Adrenal gland (tissue), 9 donors: ENCODE measurements at regions not wholly inside any gene's neighbourhood (a gene's known extent, or its start where the extent isn't known, plus 50 kb on each side); places are given as distances from the start of the nearest gene placed in this dataset.
"Not testable (repeated sequence)": the region's sequence is repeated elsewhere in the genome, so short reads cannot be mapped to it uniquely, and the experiment has no call there.

Source experiments
- DNase-seq, 7 donors: peaks; one replicate each; pipeline ENCODE4 v3.0.0-alpha.2; 2019 to 2020
- H3K27ac ChIP-seq, 5 donors: fragments of 200-600 bp; sonication (generic) in 4 of 5; 1 replicate in 3 of 5; 2 replicates in 2 of 5; pipeline versions ENCODE4 v1.5.1 to v1.8.0; 2016 to 2020; ENCODE audit warnings: mild to moderate bottlenecking in 1 of 5
- H3K27me3 ChIP-seq: fragments of 200-600 bp; 2 replicates; pipeline ENCODE4 v1.8.0; 2021
- H3K36me3 ChIP-seq, 2 donors: fragments of 200-600 bp; replicated peaks in 1 of 2; 1 replicate in 1 of 2; 2 replicates in 1 of 2; pipeline versions ENCODE4 v1.5.1 to v1.8.0; 2018 to 2022
- H3K4me1 ChIP-seq, 2 donors: fragments of 200-600 bp; replicated peaks in 1 of 2; 1 replicate in 1 of 2; 2 replicates in 1 of 2; pipeline versions ENCODE4 v1.5.1 to v1.8.0; 2018 to 2021
- H3K4me3 ChIP-seq, 4 donors: fragments of 200-600 bp; sonication (generic) in 3 of 4; one replicate each; pipeline ENCODE4 v1.5.1; 2016 to 2018
- H3K9me3 ChIP-seq, 3 donors: fragments of 200-600 bp; sonication (generic) in 1 of 3; replicated peaks in 1 of 3; 1 replicate in 2 of 3; 2 replicates in 1 of 3; pipeline versions ENCODE4 v1.5.1 to v1.8.0; 2016 to 2021
- POLR2A ChIP-seq, 2 donors: fragments of 450-650 bp; IDR thresholded peaks; one replicate each; pipeline ENCODE4 v1.6.1; 2017; ENCODE audit warnings: antibody characterized with exemption in 2 of 2, mild to moderate bottlenecking in 2 of 2, moderate library complexity in 1 of 2
- WGBS, 4 donors: extraction: QIAGEN DNeasy Blood & Tissue Kit in 2 of 4; methylation state at CpG; one replicate each; pipeline versions ENCODE4 v1.1.5 to v1.1.7; 2013 to 2017; 5-methylcytosine and 5-hydroxymethylcytosine counted together
- intact Hi-C, 2 donors: fragments of 100-400 bp; cut with DNase I; formaldehyde crosslinking; loops; one replicate each; pipeline versions ENCODE4 v1.14.1 to v1.15.0; 2022 to 2023
- TF ChIP-seq, protein P1 (sequence below), 6 experiments: fragments of 450-650 bp in 4 of 6; fragments of 200-600 bp in 2 of 6; sonication (generic) in 1 of 6; IDR thresholded peaks; 1 replicate in 5 of 6; 2 replicates in 1 of 6; pipeline versions ENCODE4 v1.5.1 to v1.8.0; 2016 to 2021; ENCODE audit warnings: antibody characterized with exemption in 6 of 6, mild to moderate bottlenecking in 2 of 6, moderate library complexity in 1 of 6
- donor health status: healthy with polysubstance abuse.
- donor health status: Bipolar disorder and iron deficiency.
- donor health status: DM: yes; HTN: yes; CAD: no.
- donor health status: DM: no; HTN: no; CAD: no.
- donor health status: DM: no; HTN: no; CAD: no.

DNA sequence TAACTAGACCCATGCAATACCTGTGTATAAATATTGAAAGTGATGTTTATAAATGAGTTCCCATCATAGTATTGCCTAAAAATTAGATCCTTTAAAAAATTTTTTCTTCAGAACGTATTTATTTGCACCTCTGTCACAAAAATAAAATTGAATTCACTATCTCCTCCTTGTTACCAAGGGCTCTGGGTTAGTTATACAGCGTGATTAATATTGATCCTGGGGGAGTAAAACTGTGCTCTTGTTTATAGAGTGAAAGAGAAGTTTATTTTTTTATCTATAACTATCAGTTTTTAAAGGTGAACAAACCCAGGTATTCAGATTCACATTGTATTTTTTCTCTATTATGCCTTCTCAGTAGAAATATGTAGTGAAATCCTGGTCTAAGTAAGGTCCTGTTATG lies 458.5 kb downstream of the CPS1 start:
- intact Hi-C loops, result no loop called here
- no peaks in the 10 kb centered on the region for H3K9me3 ChIP-seq
- H3K4me1 ChIP-seq, result no peaks in the 10 kb centered on the region
- DNase-seq, result no peak
- H3K27ac ChIP-seq, result no peak overlapping the region
- no peak overlapping the region for H3K4me3 ChIP-seq
- 58 to 75% (median 68%) methylated on average over 2 of the region's 2 CpGs for WGBS, 4 donors
- TF ChIP-seq POLR2A (IDR thresholded peaks at IDR 0.05), result no peak
- TF ChIP-seq, protein P1, sequence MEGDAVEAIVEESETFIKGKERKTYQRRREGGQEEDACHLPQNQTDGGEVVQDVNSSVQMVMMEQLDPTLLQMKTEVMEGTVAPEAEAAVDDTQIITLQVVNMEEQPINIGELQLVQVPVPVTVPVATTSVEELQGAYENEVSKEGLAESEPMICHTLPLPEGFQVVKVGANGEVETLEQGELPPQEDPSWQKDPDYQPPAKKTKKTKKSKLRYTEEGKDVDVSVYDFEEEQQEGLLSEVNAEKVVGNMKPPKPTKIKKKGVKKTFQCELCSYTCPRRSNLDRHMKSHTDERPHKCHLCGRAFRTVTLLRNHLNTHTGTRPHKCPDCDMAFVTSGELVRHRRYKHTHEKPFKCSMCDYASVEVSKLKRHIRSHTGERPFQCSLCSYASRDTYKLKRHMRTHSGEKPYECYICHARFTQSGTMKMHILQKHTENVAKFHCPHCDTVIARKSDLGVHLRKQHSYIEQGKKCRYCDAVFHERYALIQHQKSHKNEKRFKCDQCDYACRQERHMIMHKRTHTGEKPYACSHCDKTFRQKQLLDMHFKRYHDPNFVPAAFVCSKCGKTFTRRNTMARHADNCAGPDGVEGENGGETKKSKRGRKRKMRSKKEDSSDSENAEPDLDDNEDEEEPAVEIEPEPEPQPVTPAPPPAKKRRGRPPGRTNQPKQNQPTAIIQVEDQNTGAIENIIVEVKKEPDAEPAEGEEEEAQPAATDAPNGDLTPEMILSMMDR (IDR thresholded peaks at IDR 0.05), result no peak
- H3K27me3 ChIP-seq, result no peaks in the 10 kb centered on the region
- no peaks in the 10 kb centered on the region for H3K36me3 ChIP-seq

DNA sequence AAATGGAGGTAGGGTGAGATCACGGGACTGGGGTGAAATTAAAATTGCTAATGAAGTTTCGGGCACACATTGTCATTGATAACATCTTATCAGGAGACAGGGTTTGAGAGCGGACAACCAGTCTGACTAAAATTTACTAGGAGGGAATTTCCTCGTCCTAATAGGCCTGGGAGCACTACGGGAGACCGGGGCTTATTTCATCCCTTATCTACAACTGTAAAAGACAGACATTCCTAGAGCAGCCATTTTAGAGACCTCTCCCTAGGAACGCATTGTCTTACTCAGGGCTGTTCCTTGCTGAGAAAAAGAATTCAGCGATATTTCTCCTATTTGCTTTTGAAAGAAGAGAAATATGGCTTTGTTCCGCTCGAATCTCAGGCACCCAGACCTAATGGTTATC lies 468.7 kb downstream of the CPS1 start:
- intact Hi-C loops, DNase-seq, H3K36me3 ChIP-seq, H3K4me1 ChIP-seq, H3K27me3 ChIP-seq, H3K4me3 ChIP-seq, H3K27ac ChIP-seq: not testable (repeated sequence)
- WGBS, 4 donors, result 89 to 94% (median 92%) methylated on average over 10 of the region's 10 CpGs
- peaks cover 0 to 20% (median 0%) of the 10 kb centered on the region in 3 donors for H3K9me3 ChIP-seq

DNA sequence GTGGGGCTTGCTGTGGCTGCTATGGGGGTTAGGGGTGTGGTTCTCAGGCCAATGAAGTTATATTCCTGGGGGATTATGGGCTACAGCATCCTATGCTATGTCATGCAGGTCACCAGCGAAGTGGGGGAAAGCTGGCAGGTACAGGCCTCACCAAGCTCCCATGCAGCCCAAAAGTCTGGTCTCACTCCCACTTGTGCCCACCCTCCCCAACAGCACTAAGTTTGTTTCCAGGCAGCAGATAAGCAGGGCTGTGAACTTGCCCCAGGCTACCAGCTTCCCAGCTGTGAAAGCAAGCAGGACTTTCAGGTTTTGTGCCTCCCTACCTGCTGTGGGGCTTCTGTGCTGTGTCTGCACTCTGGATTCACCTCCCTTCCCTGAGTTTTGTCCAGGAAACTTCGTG lies 469.7 kb downstream of the CPS1 start:
- H3K4me1 ChIP-seq, result no peaks in the 10 kb centered on the region
- H3K4me3 ChIP-seq, result no peak overlapping the region
- H3K27me3 ChIP-seq, result no peaks in the 10 kb centered on the region
- no peak for DNase-seq
- H3K36me3 ChIP-seq, result no peaks in the 10 kb centered on the region
- intact Hi-C loops, result no loop called here
- 50 to 74% (median 66%) methylated on average over 1 to 2 of the region's 2 CpGs for WGBS, 4 donors
- peaks cover 0 to 21% (median 0%) of the 10 kb centered on the region in 3 donors for H3K9me3 ChIP-seq
- TF ChIP-seq, protein P1 (IDR thresholded peaks at IDR 0.05), result no peak
- TF ChIP-seq POLR2A (IDR thresholded peaks at IDR 0.05), result no peak
- no peak overlapping the region for H3K27ac ChIP-seq

DNA sequence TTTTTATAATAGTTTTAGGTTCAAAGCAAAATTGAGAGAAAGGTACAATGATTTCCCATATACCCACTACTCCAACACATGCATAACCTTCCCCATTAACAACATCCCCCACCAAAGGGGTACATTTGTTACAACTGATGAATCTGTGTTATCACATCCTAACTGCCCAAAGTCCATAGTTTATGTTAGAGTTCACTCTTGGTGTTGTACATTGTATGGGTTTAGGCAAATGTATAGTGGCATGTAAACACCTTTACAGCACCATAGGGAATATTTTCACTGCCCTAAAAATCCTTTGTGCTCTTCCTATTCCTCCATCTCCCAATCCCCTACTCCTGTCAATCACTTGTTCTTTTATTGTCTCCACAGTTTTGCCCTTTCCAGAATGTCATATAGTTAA lies 471.6 kb downstream of the CPS1 start:
- Histone ChIP-seq H3K9me3 (peaks cover 0 to 20% (median 0%) of the 10 kb centered on the region in 3 donors), H3K36me3 (no peaks in the 10 kb centered on the region), H3K4me1 (no peaks in the 10 kb centered on the region), H3K4me3 (no peak overlapping the region), H3K27ac (no peak overlapping the region), H3K27me3 (no peaks in the 10 kb centered on the region)
- TF ChIP-seq POLR2A (IDR thresholded peaks at IDR 0.05), result no peak
- TF ChIP-seq, protein P1 (IDR thresholded peaks at IDR 0.05), result no peak
- intact Hi-C loops, result no loop called here
- no peak for DNase-seq

DNA sequence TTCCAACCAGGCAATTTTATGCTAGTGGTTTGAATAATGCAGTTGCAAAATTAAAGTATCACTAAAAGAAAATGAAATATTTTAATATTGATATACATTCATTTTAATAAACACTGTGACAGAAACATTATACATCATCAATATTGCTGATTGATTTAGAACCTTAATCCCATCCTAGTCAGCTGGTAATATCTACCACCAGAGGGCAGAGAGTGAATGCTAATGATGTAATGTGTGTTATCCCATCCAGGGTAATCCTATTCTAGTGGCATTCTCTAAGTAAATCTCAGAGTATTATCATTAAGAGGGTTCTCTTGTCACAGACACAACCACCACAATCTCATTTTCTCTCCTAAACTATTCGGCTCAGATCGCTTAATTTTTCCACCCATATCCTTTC lies 477.4 kb downstream of the CPS1 start:
- H3K9me3 ChIP-seq, result peaks cover 0 to 5% (median 0%) of the 10 kb centered on the region in 3 donors
- H3K27me3 ChIP-seq, result no peaks in the 10 kb centered on the region
- TF ChIP-seq, protein P1 (IDR thresholded peaks at IDR 0.05), result peak in 2 of 6 experiments; percentile 20 to 25
- TF ChIP-seq POLR2A (IDR thresholded peaks at IDR 0.05), result no peak
- DNase-seq, result no peak
- no peaks in the 10 kb centered on the region for H3K4me1 ChIP-seq
- 42 to 69% (median 55%) methylated on average over 2 of the region's 2 CpGs for WGBS, 4 donors
- H3K36me3 ChIP-seq, result no peaks in the 10 kb centered on the region
- intact Hi-C loops, result loop anchor here in 1 of 2 donors (10.0 kb wide), 1 partner anchor 419 kb away; no protein-coding TSS in a partner anchor
- H3K4me3 ChIP-seq, result no peak overlapping the region
- no peak overlapping the region for H3K27ac ChIP-seq
